ENCODE measurements at regions not wholly inside any gene's neighbourhood (a gene's known extent, or its start where the extent isn't known, plus 50 kb on each side); places are given as distances from the start of the nearest gene placed in this dataset.

DNA sequence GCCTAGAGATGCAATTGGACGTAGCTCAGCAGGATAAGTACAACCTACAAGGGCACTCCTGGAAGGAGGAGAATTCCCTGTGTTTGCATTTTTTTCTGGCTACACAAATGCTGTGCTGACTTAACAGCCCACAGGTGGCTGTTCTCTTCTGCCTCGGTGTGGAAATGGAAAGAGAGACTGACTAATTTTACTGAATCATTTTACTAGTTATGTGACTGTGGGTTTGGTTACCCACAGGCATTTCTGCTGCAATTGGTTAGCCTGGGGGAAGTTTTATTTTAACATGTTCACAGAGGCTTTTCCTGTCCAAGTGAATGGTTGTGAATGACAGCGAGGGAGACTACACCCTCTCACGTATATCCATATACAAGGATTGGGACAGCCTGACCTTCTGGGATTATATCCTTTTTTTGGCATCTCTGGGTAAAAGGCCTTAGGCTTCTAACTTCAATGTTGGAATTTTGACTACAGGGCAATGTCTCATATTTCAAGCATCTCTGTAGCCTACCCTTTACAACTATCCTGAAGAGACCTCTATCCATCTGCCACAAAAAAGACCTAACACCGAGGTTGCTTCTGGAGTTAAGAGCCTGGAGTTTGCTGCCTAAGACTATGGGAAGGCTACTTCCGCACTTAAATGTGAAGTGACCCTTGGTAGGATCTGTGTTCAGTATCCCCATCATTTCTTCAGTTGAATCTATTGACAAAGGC lies 67.2 kb upstream of the TP63 start:
- DNase-seq: no peak

DNA sequence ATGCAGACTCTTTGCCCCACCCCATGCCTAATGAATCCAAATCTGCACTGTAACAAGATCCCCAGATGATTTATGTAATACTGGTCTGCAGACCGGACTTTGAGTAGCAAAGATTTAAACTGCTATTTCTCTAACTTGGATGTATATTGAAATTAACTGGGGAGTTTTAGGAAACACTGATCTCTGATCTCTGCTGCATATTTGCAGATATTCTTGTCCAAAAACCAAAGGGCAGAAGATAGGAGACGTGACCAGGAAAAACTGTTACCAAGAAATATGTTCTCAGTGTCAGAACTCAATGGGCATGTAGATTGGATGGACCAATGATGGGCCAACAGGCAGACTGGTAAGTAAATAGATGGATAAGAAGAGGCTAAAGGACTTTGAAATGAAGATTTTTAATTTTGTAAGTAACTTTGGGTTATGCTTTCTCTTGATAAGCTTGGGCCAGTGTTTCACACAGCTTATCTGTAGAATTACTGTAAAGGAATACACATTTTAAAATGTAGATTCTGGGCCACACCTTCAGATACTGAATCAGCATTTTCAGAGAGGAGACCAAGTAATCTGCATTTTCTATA lies 64.5 kb upstream of the TP63 start:
- DNase-seq: no peak

DNA sequence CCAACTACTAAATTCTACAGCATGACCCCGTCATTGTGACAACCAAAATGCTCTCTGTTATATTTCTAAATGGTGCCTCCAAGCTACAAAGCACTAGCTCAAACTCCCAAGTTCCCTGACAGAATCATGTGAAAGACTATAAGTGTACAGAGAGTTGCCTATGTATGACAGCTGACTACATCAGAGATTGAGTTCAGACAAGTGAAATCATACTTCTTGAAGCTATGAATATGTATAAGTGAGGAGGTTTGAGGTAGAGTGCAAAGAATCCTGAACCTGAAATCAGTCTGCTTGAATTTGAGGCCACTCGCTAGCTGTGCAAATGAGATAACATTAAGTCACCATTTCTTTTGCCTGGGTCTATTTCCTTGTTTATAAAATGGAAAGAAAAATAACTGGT lies 63.9 kb upstream of the TP63 start:
- no peak for DNase-seq

DNA sequence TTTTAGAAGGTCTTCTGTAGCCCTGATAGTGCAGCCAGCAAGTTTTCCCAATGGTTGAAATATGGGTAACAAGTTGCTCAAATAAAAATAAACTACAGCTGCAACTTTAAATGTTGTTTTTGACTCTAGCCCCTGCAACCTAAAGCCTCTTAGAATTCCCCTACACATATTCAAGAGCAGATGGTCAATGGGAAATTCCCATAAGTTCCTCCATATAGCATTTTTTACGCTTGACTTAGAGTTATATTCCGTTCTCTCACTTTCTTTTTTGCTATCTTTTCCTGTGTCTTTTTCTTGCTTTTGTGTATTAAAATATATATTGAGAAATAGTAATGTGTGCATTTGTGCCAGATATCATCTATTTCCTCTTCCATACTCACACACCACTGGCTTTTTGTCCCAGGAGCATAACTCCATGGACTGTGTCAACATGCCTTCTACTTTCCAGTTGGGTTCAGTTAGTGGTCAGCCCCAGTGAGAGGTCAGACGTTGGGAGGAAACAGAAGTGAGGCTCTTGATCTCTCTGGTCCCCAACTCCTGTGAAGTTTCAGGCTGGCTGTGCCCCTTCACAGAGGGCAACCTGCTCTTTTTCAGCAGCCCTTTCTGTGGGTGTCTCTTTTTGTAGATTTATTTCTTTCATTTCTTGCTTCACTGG lies 63.3 kb upstream of the TP63 start:
- no peak for DNase-seq

DNA sequence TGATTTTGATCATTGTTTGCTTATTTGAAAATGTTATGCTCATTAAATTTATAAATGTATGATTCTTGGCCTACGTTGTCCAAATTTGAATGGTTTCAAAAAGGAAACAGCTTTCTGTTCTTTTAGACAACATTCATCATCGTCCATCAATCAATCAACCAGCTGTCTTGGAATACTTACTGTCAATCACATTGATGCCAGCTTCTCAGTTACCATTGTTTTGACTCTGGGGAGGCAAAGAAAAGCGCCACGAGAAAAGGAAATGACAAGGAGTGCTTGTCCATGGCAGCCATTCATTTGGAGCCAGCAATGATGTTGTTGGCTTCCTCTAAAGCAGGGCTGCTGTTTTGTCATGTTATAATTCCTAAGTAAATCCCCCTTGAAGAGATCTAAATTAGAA lies 62.2 kb upstream of the TP63 start:
- no peak for DNase-seq

DNA sequence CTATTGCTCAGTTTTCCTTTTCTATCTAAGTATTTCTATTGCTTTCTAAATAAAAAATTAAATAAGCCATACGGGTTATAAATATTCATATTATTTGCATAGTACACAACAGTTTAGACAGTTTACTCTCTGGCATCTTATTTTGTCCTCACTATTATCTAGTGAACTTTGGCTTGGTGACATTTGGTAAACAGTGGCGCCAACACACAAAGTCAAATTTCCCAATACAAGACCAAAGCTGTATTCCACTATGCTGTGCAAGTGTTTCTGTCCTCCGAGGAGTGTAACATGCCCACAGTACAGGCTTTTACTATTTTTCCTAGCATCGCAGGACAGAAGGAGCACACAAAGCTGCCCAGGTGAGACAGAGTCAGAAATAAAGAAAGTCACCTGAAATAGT lies 61.7 kb upstream of the TP63 start:
- no peak for DNase-seq

DNA sequence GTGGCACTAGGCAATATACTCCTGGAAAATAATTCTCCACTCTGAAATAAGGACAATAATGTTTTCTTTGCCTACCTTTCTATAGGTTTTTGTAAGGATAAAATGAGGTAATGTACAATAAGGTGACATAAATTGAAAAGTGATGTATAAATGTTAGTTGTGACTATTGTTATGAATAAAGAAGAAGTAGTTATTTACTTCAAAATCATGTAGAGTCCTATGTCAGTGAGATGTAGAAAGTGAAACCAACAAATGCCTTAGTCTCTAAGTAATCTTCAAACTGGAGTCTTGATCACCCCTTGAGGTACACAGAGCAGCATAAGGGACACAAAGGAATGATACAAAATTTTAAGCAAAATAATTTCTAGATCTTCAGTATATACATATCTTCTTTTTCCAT lies 60.3 kb upstream of the TP63 start:
- no peak for DNase-seq

DNA sequence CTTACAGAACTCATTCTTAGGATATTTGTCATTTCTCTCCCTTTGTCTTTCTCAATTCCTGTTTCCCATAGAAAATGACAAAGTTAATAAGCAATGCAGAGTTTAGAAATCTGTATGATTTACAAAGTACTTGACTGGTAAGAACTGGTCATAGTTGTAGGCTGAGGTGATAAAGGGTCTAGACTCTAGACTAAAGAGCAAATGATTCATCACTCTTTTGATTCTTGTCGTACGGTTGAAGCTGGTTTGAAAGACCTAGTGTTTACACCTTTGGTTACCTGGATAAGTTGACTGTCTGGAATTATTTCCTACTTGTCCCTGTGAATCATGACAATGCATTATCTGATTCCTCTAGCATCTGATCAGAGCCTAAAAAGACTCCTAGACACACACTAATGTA lies 58.9 kb upstream of the TP63 start:
- no peak for DNase-seq

DNA sequence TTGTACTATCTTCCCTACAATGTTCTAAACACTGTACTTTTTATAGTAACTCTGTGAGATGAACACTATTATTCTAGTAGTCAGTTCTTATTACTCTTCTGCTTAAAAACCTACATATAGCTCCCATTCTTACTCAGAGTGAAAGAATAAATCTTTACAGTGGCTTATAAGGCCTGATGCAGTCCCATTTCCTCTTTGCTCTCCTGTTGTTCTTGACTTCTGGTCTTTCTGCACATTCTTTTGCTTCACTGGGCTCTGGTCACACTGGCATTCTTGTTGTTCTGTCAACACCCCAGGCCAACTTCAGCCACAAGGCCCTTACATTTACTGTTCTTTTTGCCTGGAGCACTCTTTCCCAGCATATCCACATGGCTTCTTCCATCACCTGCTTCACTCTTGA lies 58.2 kb upstream of the TP63 start:
- DNase-seq: no peak

DNA sequence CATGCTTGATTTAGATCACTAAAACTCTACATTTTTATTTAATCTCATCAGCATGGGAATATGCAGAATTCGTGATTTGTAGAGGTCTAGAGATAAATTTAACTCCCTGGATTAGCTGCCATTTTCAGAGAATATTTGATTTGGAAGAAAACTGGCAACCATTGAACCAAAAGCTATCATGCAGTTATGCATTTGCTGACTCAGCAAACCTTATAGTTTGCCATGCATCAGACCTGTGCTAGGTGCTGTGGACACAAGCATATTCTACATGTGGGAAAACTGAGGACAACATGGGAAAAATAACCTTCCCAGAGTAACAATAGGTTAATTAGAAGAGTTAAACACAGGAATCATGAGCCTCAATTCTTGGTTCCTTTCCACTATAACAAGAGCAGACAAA lies 54.7 kb upstream of the TP63 start:
- DNase-seq: no peak

DNA sequence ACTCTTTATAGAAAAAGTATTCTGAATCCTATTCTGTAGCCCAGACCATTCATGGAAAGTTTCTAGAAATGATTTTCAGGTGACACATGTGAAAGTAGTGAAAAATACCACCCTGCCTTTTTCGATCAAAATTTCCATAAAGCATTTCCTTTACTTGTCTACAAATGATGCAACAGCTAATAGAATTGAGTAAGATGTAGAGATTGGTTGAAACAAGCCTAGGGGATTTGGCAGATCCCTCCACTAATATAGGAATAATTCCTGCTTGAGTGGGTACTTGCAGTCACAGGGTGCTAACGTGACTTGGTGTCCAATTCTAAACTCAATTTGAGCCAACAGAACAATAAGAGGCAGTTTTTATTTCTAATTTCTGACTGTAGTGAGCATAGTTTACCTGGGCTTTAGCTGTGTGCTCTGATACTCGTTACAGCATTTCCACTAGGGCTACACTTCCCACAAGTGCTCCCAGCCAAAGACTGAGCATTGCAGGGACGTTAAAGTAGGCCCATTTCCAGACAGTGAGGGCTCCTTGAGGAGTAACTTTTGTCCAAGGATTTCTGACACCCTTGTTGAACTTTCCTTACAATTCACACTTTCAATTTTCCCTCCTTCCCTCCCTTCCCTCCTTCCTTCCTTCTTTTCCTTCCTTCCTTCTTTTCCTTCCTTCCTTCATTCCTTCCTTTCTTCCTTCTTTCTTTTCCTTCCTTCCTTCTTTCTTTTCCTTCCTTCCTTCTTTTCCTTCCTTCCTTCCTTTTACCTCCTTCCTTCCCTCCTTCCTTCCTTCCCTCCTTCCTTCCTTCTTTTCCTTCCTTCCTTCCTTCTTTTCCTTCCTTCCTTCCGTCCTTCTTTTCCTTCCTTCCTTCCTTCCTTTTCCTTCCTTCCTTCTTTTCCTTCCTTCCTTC lies 53.9 kb upstream of the TP63 start:
- no peak for DNase-seq

DNA sequence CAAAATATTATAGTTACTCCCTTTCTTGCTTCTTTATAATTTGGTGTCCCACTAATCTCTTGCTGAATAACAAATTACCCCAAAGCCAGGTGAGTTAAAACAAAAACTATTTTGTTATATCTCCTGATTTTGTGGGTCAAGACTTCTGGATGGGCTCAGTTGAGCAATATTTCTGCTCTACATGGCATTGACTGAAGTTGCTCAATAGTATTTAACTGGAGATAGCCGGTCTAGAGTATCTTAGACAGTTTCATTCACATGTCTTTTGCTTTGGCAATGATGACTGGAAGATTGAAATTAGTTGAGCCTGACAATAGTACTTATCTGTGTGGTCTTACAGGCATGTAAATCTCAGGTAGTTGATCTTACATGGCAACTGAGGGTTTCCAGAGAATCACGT lies 51.0 kb upstream of the TP63 start:
- DNase-seq: no peak

All from NCI-H146 (cell line).